ENCODE measurements at regions not wholly inside any gene's neighbourhood (a gene's known extent, or its start where the extent isn't known, plus 50 kb on each side); places are given as distances from the start of the nearest gene placed in this dataset.

GRCh38 chr3:22537560-22537959 is 665.6 kb upstream of the UBE2E2 start:
- DNase-seq (no peak), ATAC-seq (no peak)
- TF ChIP-seq, protein P1, sequence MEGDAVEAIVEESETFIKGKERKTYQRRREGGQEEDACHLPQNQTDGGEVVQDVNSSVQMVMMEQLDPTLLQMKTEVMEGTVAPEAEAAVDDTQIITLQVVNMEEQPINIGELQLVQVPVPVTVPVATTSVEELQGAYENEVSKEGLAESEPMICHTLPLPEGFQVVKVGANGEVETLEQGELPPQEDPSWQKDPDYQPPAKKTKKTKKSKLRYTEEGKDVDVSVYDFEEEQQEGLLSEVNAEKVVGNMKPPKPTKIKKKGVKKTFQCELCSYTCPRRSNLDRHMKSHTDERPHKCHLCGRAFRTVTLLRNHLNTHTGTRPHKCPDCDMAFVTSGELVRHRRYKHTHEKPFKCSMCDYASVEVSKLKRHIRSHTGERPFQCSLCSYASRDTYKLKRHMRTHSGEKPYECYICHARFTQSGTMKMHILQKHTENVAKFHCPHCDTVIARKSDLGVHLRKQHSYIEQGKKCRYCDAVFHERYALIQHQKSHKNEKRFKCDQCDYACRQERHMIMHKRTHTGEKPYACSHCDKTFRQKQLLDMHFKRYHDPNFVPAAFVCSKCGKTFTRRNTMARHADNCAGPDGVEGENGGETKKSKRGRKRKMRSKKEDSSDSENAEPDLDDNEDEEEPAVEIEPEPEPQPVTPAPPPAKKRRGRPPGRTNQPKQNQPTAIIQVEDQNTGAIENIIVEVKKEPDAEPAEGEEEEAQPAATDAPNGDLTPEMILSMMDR (IDR thresholded peaks at IDR 0.05): no peak
- intact Hi-C loops (cut with DNase I): no loop called here
- H3K9me3 ChIP-seq: no peaks in the 10 kb centered on the region
- H3K4me3 ChIP-seq: no peak overlapping the region
- no peaks in the 10 kb centered on the region for H3K36me3 ChIP-seq
- H3K27ac ChIP-seq: no peak overlapping the region
- H3K27me3 ChIP-seq: no peaks in the 10 kb centered on the region
- no peaks in the 10 kb centered on the region for H3K4me1 ChIP-seq

GRCh38 chr3:22542311-22542710 is 660.8 kb upstream of the UBE2E2 start:
- no peaks in the 10 kb centered on the region for H3K27me3 ChIP-seq
- H3K4me3 ChIP-seq: no peak overlapping the region
- H3K36me3 ChIP-seq: no peaks in the 10 kb centered on the region
- no peak overlapping the region for H3K27ac ChIP-seq
- intact Hi-C loops (cut with DNase I): no loop called here
- no peaks in the 10 kb centered on the region for H3K4me1 ChIP-seq
- DNase-seq: no peak
- H3K9me3 ChIP-seq: no peaks in the 10 kb centered on the region
- no peak for ATAC-seq
- TF ChIP-seq, protein P1 (IDR thresholded peaks at IDR 0.05): no peak

- ATAC-seq: peak; percentile 97
- intact Hi-C loops (cut with DNase I): no loop called here
- peaks cover 7 to 20% of the 10 kb centered on the region in 2 donors for H3K27me3 ChIP-seq
- H3K27ac ChIP-seq: no peak overlapping the region
- no peak overlapping the region for H3K4me3 ChIP-seq
- TF ChIP-seq, protein P1 (IDR thresholded peaks at IDR 0.05): no peak
- DNase-seq: peak in 1 of 4 donors; percentile 40
- H3K9me3 ChIP-seq: no peaks in the 10 kb centered on the region
- no peaks in the 10 kb centered on the region for H3K4me1 ChIP-seq
- no peaks in the 10 kb centered on the region for H3K36me3 ChIP-seq
Measured at GRCh38 chr3:22555753-22556435, 647.2 kb upstream of the UBE2E2 start.

GRCh38 chr3:22565393-22565792 is 637.7 kb upstream of the UBE2E2 start:
- TF ChIP-seq, protein P1 (IDR thresholded peaks at IDR 0.05): no peak
- intact Hi-C loops (cut with DNase I): no loop called here
- H3K27ac ChIP-seq: no peak overlapping the region
- H3K27me3 ChIP-seq: no peaks in the 10 kb centered on the region
- H3K36me3 ChIP-seq: no peaks in the 10 kb centered on the region
- no peak for DNase-seq
- no peak for ATAC-seq
- H3K4me1 ChIP-seq: no peaks in the 10 kb centered on the region
- no peaks in the 10 kb centered on the region for H3K9me3 ChIP-seq
- no peak overlapping the region for H3K4me3 ChIP-seq

DNA sequence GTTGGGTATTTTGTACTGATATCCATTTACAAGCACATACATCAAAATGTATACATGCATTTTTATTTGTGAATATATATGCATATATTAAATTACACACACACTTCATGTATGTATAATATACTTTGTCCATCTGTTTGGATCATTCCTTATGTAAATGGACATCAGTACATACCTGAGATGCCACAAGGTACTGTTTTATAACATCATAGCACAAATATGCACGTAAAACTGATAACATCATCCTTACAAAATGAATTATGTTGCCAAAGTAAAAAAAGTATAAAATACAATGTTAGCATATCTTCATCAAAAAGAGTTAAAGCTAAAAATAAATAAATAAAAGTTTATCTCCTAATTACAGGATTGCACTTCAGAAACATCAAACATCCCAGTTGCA is 634.8 kb upstream of the UBE2E2 start:
- H3K9me3 ChIP-seq: no peaks in the 10 kb centered on the region
- no peak overlapping the region for H3K27ac ChIP-seq
- ATAC-seq (no peak), DNase-seq (no peak)
- H3K4me1 ChIP-seq: no peaks in the 10 kb centered on the region
- TF ChIP-seq, protein P1 (IDR thresholded peaks at IDR 0.05): no peak
- no peaks in the 10 kb centered on the region for H3K27me3 ChIP-seq
- H3K36me3 ChIP-seq: no peaks in the 10 kb centered on the region
- H3K4me3 ChIP-seq: no peak overlapping the region
- intact Hi-C loops (cut with DNase I): no loop called here

Measured in left lung (tissue), 4 donors.